ENCODE measurements at regions not wholly inside any gene's neighbourhood (a gene's known extent, or its start where the extent isn't known, plus 50 kb on each side); places are given as distances from the start of the nearest gene placed in this dataset.

DNA sequence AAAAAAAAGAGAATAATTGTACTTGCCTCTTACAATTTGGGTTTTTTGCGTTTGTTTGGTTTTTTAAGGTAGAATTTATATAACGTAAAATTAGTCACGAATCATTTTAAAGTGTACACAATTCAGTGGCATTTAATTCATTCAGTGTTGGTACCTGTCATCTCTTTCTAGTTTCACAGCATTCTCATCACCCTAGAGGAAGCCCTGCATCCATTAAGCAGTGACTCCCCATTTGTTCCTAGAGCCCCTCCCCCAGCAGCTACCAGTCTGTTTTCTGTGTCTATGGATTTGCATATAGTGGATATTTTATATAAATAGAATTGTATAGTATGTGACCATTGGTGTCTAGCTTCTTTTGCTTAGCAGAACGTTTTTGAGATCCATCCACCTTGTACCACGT, 233.2 kb upstream of the FMN2 start:
- TF ChIP-seq, protein P1, sequence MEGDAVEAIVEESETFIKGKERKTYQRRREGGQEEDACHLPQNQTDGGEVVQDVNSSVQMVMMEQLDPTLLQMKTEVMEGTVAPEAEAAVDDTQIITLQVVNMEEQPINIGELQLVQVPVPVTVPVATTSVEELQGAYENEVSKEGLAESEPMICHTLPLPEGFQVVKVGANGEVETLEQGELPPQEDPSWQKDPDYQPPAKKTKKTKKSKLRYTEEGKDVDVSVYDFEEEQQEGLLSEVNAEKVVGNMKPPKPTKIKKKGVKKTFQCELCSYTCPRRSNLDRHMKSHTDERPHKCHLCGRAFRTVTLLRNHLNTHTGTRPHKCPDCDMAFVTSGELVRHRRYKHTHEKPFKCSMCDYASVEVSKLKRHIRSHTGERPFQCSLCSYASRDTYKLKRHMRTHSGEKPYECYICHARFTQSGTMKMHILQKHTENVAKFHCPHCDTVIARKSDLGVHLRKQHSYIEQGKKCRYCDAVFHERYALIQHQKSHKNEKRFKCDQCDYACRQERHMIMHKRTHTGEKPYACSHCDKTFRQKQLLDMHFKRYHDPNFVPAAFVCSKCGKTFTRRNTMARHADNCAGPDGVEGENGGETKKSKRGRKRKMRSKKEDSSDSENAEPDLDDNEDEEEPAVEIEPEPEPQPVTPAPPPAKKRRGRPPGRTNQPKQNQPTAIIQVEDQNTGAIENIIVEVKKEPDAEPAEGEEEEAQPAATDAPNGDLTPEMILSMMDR (IDR thresholded peaks at IDR 0.05), result no peak
- TF ChIP-seq CREB1 (CRISPR knock-in tag; IDR thresholded peaks at IDR 0.05), result no peak
- TF ChIP-seq TEAD4 (CRISPR knock-in tag; IDR thresholded peaks at IDR 0.05), result no peak
- TF ChIP-seq TCF7 (CRISPR knock-in tag; IDR thresholded peaks at IDR 0.05; ENCODE audit: low read depth), result no peak
- TF ChIP-seq SP1 (CRISPR knock-in tag; conservative IDR thresholded peaks at IDR 0.05), result no peak
- TF ChIP-seq ZNF121 (CRISPR knock-in tag; IDR thresholded peaks at IDR 0.05), result no peak
- TF ChIP-seq, protein P2, sequence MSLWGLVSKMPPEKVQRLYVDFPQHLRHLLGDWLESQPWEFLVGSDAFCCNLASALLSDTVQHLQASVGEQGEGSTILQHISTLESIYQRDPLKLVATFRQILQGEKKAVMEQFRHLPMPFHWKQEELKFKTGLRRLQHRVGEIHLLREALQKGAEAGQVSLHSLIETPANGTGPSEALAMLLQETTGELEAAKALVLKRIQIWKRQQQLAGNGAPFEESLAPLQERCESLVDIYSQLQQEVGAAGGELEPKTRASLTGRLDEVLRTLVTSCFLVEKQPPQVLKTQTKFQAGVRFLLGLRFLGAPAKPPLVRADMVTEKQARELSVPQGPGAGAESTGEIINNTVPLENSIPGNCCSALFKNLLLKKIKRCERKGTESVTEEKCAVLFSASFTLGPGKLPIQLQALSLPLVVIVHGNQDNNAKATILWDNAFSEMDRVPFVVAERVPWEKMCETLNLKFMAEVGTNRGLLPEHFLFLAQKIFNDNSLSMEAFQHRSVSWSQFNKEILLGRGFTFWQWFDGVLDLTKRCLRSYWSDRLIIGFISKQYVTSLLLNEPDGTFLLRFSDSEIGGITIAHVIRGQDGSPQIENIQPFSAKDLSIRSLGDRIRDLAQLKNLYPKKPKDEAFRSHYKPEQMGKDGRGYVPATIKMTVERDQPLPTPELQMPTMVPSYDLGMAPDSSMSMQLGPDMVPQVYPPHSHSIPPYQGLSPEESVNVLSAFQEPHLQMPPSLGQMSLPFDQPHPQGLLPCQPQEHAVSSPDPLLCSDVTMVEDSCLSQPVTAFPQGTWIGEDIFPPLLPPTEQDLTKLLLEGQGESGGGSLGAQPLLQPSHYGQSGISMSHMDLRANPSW (CRISPR knock-in tag; conservative IDR thresholded peaks at IDR 0.05; ENCODE audit: low read depth), result no peak
- TF ChIP-seq, protein P3, sequence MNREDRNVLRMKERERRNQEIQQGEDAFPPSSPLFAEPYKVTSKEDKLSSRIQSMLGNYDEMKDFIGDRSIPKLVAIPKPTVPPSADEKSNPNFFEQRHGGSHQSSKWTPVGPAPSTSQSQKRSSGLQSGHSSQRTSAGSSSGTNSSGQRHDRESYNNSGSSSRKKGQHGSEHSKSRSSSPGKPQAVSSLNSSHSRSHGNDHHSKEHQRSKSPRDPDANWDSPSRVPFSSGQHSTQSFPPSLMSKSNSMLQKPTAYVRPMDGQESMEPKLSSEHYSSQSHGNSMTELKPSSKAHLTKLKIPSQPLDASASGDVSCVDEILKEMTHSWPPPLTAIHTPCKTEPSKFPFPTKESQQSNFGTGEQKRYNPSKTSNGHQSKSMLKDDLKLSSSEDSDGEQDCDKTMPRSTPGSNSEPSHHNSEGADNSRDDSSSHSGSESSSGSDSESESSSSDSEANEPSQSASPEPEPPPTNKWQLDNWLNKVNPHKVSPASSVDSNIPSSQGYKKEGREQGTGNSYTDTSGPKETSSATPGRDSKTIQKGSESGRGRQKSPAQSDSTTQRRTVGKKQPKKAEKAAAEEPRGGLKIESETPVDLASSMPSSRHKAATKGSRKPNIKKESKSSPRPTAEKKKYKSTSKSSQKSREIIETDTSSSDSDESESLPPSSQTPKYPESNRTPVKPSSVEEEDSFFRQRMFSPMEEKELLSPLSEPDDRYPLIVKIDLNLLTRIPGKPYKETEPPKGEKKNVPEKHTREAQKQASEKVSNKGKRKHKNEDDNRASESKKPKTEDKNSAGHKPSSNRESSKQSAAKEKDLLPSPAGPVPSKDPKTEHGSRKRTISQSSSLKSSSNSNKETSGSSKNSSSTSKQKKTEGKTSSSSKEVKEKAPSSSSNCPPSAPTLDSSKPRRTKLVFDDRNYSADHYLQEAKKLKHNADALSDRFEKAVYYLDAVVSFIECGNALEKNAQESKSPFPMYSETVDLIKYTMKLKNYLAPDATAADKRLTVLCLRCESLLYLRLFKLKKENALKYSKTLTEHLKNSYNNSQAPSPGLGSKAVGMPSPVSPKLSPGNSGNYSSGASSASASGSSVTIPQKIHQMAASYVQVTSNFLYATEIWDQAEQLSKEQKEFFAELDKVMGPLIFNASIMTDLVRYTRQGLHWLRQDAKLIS (CRISPR knock-in tag; IDR thresholded peaks at IDR 0.05; ENCODE audit: borderline replicate concordance), result no peak
- TF ChIP-seq, protein P4, sequence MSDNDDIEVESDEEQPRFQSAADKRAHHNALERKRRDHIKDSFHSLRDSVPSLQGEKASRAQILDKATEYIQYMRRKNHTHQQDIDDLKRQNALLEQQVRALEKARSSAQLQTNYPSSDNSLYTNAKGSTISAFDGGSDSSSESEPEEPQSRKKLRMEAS (CRISPR knock-in tag; IDR thresholded peaks at IDR 0.05), result no peak
- TF ChIP-seq, protein P5, sequence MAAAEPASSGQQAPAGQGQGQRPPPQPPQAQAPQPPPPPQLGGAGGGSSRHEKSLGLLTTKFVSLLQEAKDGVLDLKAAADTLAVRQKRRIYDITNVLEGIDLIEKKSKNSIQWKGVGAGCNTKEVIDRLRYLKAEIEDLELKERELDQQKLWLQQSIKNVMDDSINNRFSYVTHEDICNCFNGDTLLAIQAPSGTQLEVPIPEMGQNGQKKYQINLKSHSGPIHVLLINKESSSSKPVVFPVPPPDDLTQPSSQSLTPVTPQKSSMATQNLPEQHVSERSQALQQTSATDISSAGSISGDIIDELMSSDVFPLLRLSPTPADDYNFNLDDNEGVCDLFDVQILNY (CRISPR knock-in tag; IDR thresholded peaks at IDR 0.05), result no peak
- no peak for TF ChIP-seq GABPB1 (CRISPR knock-in tag; IDR thresholded peaks at IDR 0.05)
- TF ChIP-seq, protein P6, sequence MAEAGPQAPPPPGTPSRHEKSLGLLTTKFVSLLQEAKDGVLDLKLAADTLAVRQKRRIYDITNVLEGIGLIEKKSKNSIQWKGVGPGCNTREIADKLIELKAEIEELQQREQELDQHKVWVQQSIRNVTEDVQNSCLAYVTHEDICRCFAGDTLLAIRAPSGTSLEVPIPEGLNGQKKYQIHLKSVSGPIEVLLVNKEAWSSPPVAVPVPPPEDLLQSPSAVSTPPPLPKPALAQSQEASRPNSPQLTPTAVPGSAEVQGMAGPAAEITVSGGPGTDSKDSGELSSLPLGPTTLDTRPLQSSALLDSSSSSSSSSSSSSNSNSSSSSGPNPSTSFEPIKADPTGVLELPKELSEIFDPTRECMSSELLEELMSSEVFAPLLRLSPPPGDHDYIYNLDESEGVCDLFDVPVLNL (CRISPR knock-in tag; IDR thresholded peaks at IDR 0.05; ENCODE audit: borderline replicate concordance, low read depth), result no peak
- TF ChIP-seq, protein P7, sequence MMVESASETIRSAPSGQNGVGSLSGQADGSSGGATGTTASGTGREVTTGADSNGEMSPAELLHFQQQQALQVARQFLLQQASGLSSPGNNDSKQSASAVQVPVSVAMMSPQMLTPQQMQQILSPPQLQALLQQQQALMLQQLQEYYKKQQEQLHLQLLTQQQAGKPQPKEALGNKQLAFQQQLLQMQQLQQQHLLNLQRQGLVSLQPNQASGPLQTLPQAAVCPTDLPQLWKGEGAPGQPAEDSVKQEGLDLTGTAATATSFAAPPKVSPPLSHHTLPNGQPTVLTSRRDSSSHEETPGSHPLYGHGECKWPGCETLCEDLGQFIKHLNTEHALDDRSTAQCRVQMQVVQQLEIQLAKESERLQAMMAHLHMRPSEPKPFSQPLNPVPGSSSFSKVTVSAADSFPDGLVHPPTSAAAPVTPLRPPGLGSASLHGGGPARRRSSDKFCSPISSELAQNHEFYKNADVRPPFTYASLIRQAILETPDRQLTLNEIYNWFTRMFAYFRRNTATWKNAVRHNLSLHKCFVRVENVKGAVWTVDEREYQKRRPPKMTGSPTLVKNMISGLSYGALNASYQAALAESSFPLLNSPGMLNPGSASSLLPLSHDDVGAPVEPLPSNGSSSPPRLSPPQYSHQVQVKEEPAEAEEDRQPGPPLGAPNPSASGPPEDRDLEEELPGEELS (CRISPR knock-in tag; IDR thresholded peaks at IDR 0.05), result no peak

Measured in WTC11 (cell line).